Urinary bladder (tissue), 3 donors: ENCODE measurements at regions not wholly inside any gene's neighbourhood (a gene's known extent, or its start where the extent isn't known, plus 50 kb on each side); places are given as distances from the start of the nearest gene placed in this dataset.

Source experiments
- DNase-seq: peaks from one replicate; pipeline ENCODE4 v3.0.0-alpha.2; 2015; ENCODE audit errors: extremely low spot score
- H3K27ac ChIP-seq: one replicate; pipeline ENCODE4 v1.5.1; 2013; ENCODE audit warnings: low read depth, mild to moderate bottlenecking, moderate library complexity
- H3K36me3 ChIP-seq: one replicate; pipeline ENCODE4 v1.6.1; 2013; ENCODE audit warnings: mild to moderate bottlenecking, moderate library complexity; ENCODE audit not compliant: insufficient read depth
- H3K4me1 ChIP-seq: one replicate; pipeline ENCODE4 v1.6.1; 2013; ENCODE audit warnings: mild to moderate bottlenecking, moderate library complexity; ENCODE audit not compliant: insufficient read depth
- H3K4me3 ChIP-seq: one replicate; pipeline ENCODE4 v1.5.1; 2013; ENCODE audit warnings: low read depth, low read length
- WGBS: extraction: QIAGEN DNeasy Blood & Tissue Kit; methylation state at CpG from one replicate; pipeline ENCODE4 v1.1.7; 2013; 5-methylcytosine and 5-hydroxymethylcytosine counted together
- donor health status: healthy with polysubstance abuse.
- donor health status: healthy.

- no peaks in the 10 kb centered on the region for H3K4me1 ChIP-seq
- 83% methylated on average over 5 of the region's 5 CpGs for WGBS
- no peak overlapping the region for H3K4me3 ChIP-seq
- H3K27ac ChIP-seq = no peak overlapping the region
- no peaks in the 10 kb centered on the region for H3K36me3 ChIP-seq
- no peak for DNase-seq
Measured at GRCh38 chr4:165699055-165699454, 174.0 kb upstream of the TLL1 start.

- DNase-seq = no peak
- H3K36me3 ChIP-seq = no peaks in the 10 kb centered on the region
- no peak overlapping the region for H3K27ac ChIP-seq
Measured at GRCh38 chr4:165700855-165701254, 172.2 kb upstream of the TLL1 start.

GRCh38 chr4:165707128-165707527 is 165.9 kb upstream of the TLL1 start:
- Histone ChIP-seq H3K36me3 (no peaks in the 10 kb centered on the region), H3K27ac (no peak overlapping the region)
- WGBS = 90% methylated on average over 4 of the region's 4 CpGs

More at GRCh38 chr4:165700855-165701254, 172.2 kb upstream of the TLL1 start:
- Histone ChIP-seq H3K4me1 (no peaks in the 10 kb centered on the region), H3K4me3 (no peak overlapping the region)

GRCh38 chr4:165709516-165709915 is 163.5 kb upstream of the TLL1 start:
- DNase-seq = no peak

More at GRCh38 chr4:165707128-165707527, 165.9 kb upstream of the TLL1 start:
- Histone ChIP-seq H3K4me3 (no peak overlapping the region), H3K4me1 (no peaks in the 10 kb centered on the region)
- no peak for DNase-seq

GRCh38 chr4:165709973-165710526 is 163.0 kb upstream of the TLL1 start:
- Histone ChIP-seq H3K27ac (no peak overlapping the region), H3K36me3 (no peaks in the 10 kb centered on the region), H3K4me3 (no peak overlapping the region), H3K4me1 (no peaks in the 10 kb centered on the region)
- WGBS = 57% methylated on average over 2 of the region's 2 CpGs
- no peak for DNase-seq

More at GRCh38 chr4:165709516-165709915, 163.5 kb upstream of the TLL1 start:
- Histone ChIP-seq H3K4me1 (no peaks in the 10 kb centered on the region), H3K27ac (no peak overlapping the region), H3K36me3 (no peaks in the 10 kb centered on the region), H3K4me3 (no peak overlapping the region)
- 88% methylated on average over 7 of the region's 7 CpGs for WGBS

- no peaks in the 10 kb centered on the region for H3K36me3 ChIP-seq
- H3K4me1 ChIP-seq = no peaks in the 10 kb centered on the region
- no peak overlapping the region for H3K4me3 ChIP-seq
- WGBS = 70% methylated on average over 4 of the region's 4 CpGs
- no peak overlapping the region for H3K27ac ChIP-seq
- DNase-seq = no peak
Measured at GRCh38 chr4:165711436-165711835, 161.6 kb upstream of the TLL1 start.

GRCh38 chr4:165711912-165712311 is 161.1 kb upstream of the TLL1 start:
- no peaks in the 10 kb centered on the region for H3K4me1 ChIP-seq
- WGBS = 86% methylated on average over 2 of the region's 2 CpGs
- DNase-seq = no peak

GRCh38 chr4:165714650-165715049 is 158.4 kb upstream of the TLL1 start:
- Histone ChIP-seq H3K27ac (no peak overlapping the region), H3K36me3 (no peaks in the 10 kb centered on the region), H3K4me3 (no peak overlapping the region), H3K4me1 (no peaks in the 10 kb centered on the region)
- DNase-seq = no peak
- 96% methylated on average over 14 of the region's 14 CpGs for WGBS

More at GRCh38 chr4:165711912-165712311, 161.1 kb upstream of the TLL1 start:
- no peaks in the 10 kb centered on the region for H3K36me3 ChIP-seq
- H3K27ac ChIP-seq = no peak overlapping the region
- H3K4me3 ChIP-seq = no peak overlapping the region

- Histone ChIP-seq H3K27ac (no peak overlapping the region), H3K4me3 (no peak overlapping the region)
- WGBS = 96% methylated on average over 1 of the region's 1 CpG
Measured at GRCh38 chr4:165715211-165715610, 157.8 kb upstream of the TLL1 start.

GRCh38 chr4:165715989-165716388 is 157.0 kb upstream of the TLL1 start:
- 92% methylated on average over 1 of the region's 1 CpG for WGBS
- Histone ChIP-seq H3K27ac (no peak overlapping the region), H3K4me1 (no peaks in the 10 kb centered on the region)

More at GRCh38 chr4:165715211-165715610, 157.8 kb upstream of the TLL1 start:
- no peak for DNase-seq
- Histone ChIP-seq H3K4me1 (no peaks in the 10 kb centered on the region), H3K36me3 (no peaks in the 10 kb centered on the region)

GRCh38 chr4:165716472-165716871 is 156.6 kb upstream of the TLL1 start:
- Histone ChIP-seq H3K4me3 (no peak overlapping the region), H3K4me1 (no peaks in the 10 kb centered on the region), H3K27ac (no peak overlapping the region), H3K36me3 (no peaks in the 10 kb centered on the region)
- DNase-seq = no peak

More at GRCh38 chr4:165715989-165716388, 157.0 kb upstream of the TLL1 start:
- no peaks in the 10 kb centered on the region for H3K36me3 ChIP-seq
- DNase-seq = no peak
- no peak overlapping the region for H3K4me3 ChIP-seq

- H3K4me1 ChIP-seq = no peaks in the 10 kb centered on the region
- H3K4me3 ChIP-seq = no peak overlapping the region
- 93% methylated on average over 8 of the region's 8 CpGs for WGBS
- no peak overlapping the region for H3K27ac ChIP-seq
- H3K36me3 ChIP-seq = no peaks in the 10 kb centered on the region
- DNase-seq = no peak
Measured at GRCh38 chr4:165718660-165719059, 154.4 kb upstream of the TLL1 start.

- no peak for DNase-seq
- H3K27ac ChIP-seq = no peak overlapping the region
- 96% methylated on average over 2 of the region's 2 CpGs for WGBS
- no peaks in the 10 kb centered on the region for H3K4me1 ChIP-seq
- H3K36me3 ChIP-seq = no peaks in the 10 kb centered on the region
- H3K4me3 ChIP-seq = no peak overlapping the region
Measured at GRCh38 chr4:165720411-165721082, 152.5 kb upstream of the TLL1 start.

- no peak for DNase-seq
- H3K4me1 ChIP-seq = no peaks in the 10 kb centered on the region
- no peaks in the 10 kb centered on the region for H3K36me3 ChIP-seq
- H3K27ac ChIP-seq = no peak overlapping the region
- no peak overlapping the region for H3K4me3 ChIP-seq
- WGBS = 89% methylated on average over 4 of the region's 4 CpGs
Measured at GRCh38 chr4:165721815-165722214, 151.2 kb upstream of the TLL1 start.
